Sigmoid colon (tissue), 6 donors: ENCODE measurements at regions not wholly inside any gene's neighbourhood (a gene's known extent, or its start where the extent isn't known, plus 50 kb on each side); places are given as distances from the start of the nearest gene placed in this dataset.

Experiments
- DNase-seq: peaks from one replicate; pipeline ENCODE4 v3.0.0-alpha.2; 2019
- H3K27ac ChIP-seq, 4 donors: fragments of 200-600 bp; sonication (generic); one replicate each; pipeline ENCODE4 v1.5.1; 2016 to 2019; ENCODE audit warnings: mild to moderate bottlenecking in 1 of 4
- H3K27me3 ChIP-seq, 3 donors: fragments of 200-600 bp; sonication (generic); one replicate each; pipeline ENCODE4 v1.5.1; 2019; ENCODE audit warnings: mild to moderate bottlenecking in 1 of 3
- H3K36me3 ChIP-seq, 4 donors: fragments of 200-600 bp; sonication (generic); one replicate each; pipeline ENCODE4 v1.5.1; 2016 to 2019
- H3K4me1 ChIP-seq, 4 donors: fragments of 200-600 bp; sonication (generic); one replicate each; pipeline ENCODE4 v1.5.1; 2017 to 2019
- H3K4me3 ChIP-seq, 4 donors: fragments of 200-600 bp; sonication (generic); one replicate each; pipeline ENCODE4 v1.5.1; 2017 to 2019; ENCODE audit warnings: mild to moderate bottlenecking in 2 of 4, moderate library complexity in 1 of 4
- H3K9me3 ChIP-seq, 4 donors: fragments of 200-600 bp in 3 of 4; sonication (generic) in 3 of 4; one replicate each; pipeline versions ENCODE4 v1.5.1 to v1.6.1; 2013 to 2019
- EP300 ChIP-seq, 4 donors: sonication (generic); formaldehyde crosslinking; IDR thresholded peaks; one replicate each; pipeline ENCODE4 v1.6.1; 2017; ENCODE audit warnings: antibody characterized with exemption in 4 of 4
- POLR2A ChIP-seq, 2 donors: fragments of 450-650 bp; IDR thresholded peaks; one replicate each; pipeline ENCODE4 v1.6.1; 2016; ENCODE audit warnings: antibody characterized with exemption in 2 of 2, mild to moderate bottlenecking in 2 of 2, moderate library complexity in 2 of 2
- POLR2AphosphoS5 ChIP-seq, 4 donors: sonication (generic); formaldehyde crosslinking; IDR thresholded peaks; one replicate each; pipeline ENCODE4 v1.6.1; 2017; ENCODE audit warnings: antibody characterized with exemption in 4 of 4
- WGBS, 2 donors: extraction: QIAGEN DNeasy Blood & Tissue Kit; methylation state at CpG; one replicate each; pipeline ENCODE4 v1.1.7; 2013; 5-methylcytosine and 5-hydroxymethylcytosine counted together
- intact Hi-C: fragments of 100-400 bp; cut with DNase I; formaldehyde crosslinking; loops from one replicate; pipeline ENCODE4 v1.15.1; 2023
- TF ChIP-seq, protein P1 (sequence below), 4 experiments: fragments of 450-650 bp in 3 of 4; fragments of 200-600 bp in 1 of 4; IDR thresholded peaks; one replicate each; pipeline ENCODE4 v1.5.1; 2016 to 2019; ENCODE audit warnings: antibody characterized with exemption in 4 of 4, mild to moderate bottlenecking in 3 of 4, moderate library complexity in 2 of 4
- donor health status: healthy with polysubstance abuse.
- donor health status: healthy.

DNA sequence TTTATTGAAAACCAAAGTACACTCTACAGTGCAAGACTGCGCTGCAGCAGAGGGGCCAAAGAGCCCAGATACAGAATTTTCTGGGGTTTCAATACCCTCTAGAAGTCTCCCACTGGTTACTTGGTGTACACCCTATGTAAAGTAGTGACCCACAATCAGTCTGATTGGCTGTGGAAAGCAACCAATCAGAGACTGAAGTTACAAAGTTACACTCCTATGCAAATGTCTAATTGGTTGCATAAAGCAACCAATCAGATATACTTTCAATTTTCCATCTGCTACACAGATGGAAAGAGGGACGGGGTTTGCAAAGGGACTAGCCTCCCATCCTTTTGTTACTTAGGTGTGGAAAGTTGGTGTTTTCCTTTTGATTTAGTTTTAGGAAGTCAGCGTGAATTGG lies 198.9 kb upstream of the SH3BP4 start:
- Histone ChIP-seq H3K9me3 (peaks cover 0 to 3% (median 0%) of the 10 kb centered on the region in 4 donors), H3K4me1 (no peaks in the 10 kb centered on the region), H3K27me3 (no peaks in the 10 kb centered on the region), H3K36me3 (no peaks in the 10 kb centered on the region), H3K4me3 (no peak overlapping the region), H3K27ac (no peak overlapping the region)
- WGBS, 2 donors = 94 to 97% methylated on average over 3 of the region's 3 CpGs
- TF ChIP-seq EP300 (IDR thresholded peaks at IDR 0.05) (no peak), POLR2A (IDR thresholded peaks at IDR 0.05) (no peak), POLR2AphosphoS5 (IDR thresholded peaks at IDR 0.05) (no peak)
- TF ChIP-seq, protein P1, sequence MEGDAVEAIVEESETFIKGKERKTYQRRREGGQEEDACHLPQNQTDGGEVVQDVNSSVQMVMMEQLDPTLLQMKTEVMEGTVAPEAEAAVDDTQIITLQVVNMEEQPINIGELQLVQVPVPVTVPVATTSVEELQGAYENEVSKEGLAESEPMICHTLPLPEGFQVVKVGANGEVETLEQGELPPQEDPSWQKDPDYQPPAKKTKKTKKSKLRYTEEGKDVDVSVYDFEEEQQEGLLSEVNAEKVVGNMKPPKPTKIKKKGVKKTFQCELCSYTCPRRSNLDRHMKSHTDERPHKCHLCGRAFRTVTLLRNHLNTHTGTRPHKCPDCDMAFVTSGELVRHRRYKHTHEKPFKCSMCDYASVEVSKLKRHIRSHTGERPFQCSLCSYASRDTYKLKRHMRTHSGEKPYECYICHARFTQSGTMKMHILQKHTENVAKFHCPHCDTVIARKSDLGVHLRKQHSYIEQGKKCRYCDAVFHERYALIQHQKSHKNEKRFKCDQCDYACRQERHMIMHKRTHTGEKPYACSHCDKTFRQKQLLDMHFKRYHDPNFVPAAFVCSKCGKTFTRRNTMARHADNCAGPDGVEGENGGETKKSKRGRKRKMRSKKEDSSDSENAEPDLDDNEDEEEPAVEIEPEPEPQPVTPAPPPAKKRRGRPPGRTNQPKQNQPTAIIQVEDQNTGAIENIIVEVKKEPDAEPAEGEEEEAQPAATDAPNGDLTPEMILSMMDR (IDR thresholded peaks at IDR 0.05) = no peak
- no peak for DNase-seq
- intact Hi-C loops = no loop called here

DNA sequence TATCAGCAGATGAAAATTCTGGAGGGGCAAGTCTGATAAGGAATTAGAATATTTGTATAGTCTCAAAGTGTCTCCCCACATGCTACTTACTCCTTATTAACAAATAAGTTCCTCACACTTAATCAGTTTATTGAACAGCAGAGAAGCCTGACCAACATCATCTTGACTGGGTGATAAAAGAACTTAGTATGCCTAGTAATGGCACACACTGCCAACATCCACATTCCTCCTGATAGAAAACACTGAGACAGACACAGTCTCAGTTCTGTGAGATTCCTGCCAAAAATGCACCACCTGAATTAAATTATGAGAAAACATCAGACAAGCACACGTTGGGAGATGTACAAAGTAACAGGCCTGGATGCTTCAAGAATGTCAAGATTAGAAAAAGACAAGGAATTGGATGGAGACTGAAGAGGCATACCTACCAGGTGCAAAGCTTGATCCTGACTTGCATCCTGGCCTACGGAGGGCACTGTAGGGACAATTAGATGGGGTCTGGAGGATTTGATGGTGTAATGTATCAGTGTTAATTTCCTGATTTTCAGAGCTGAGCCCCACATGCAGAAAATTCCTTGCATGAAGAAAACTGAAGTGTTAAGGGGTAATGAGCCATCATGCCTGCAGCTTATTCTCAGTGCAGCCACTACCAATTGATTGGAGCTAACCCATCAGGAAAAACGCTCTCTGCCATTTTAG lies 200.4 kb upstream of the SH3BP4 start:
- no peak for DNase-seq
- H3K4me3 ChIP-seq = no peak overlapping the region
- H3K36me3 ChIP-seq = no peaks in the 10 kb centered on the region
- H3K27me3 ChIP-seq = no peaks in the 10 kb centered on the region
- TF ChIP-seq POLR2A (IDR thresholded peaks at IDR 0.05) = no peak
- TF ChIP-seq, protein P1 (IDR thresholded peaks at IDR 0.05) = no peak
- no peak for TF ChIP-seq POLR2AphosphoS5 (IDR thresholded peaks at IDR 0.05)
- no peak for TF ChIP-seq EP300 (IDR thresholded peaks at IDR 0.05)
- 79 to 82% methylated on average over 3 of the region's 3 CpGs for WGBS, 2 donors
- H3K27ac ChIP-seq = no peak overlapping the region
- peaks cover 0 to 3% (median 0%) of the 10 kb centered on the region in 4 donors for H3K9me3 ChIP-seq
- intact Hi-C loops = no loop called here
- no peaks in the 10 kb centered on the region for H3K4me1 ChIP-seq

DNA sequence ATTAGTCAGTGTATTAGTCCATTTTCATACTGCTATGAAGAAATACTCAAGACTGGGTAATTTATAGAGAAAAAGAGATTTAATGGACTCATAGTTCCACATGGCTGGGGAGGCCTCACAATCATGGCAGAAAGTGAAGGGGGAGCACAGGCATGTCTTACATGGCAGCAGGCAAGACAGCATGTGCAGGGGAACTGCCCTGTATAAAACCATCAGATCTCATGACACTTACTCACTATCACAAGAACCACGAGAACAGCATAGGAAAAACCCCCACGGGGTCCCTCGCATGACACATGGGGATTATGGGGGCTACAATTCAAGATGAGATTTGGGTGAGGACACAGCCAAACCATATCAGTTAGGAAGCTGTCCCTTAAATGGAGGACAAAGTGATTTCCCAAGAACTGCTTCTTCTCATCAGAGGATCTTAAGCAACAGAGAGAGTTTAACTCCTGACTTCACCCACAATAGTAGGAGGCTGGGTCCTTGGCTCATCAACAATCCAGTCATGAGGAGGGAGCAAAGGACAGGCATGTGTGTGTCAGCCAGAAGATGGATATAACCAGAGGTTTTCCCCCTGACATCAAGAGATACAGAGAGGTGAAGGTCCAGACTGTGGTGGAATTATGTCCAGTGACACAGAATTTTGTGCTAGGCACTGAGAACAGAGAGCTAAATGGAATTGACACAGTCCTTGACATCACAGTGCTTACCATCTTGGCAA lies 203.8 kb upstream of the SH3BP4 start:
- intact Hi-C loops = no loop called here
- Histone ChIP-seq H3K27ac (no peak overlapping the region), H3K4me1 (no peaks in the 10 kb centered on the region), H3K36me3 (no peaks in the 10 kb centered on the region), H3K4me3 (no peak overlapping the region), H3K9me3 (peaks cover 0 to 3% (median 0%) of the 10 kb centered on the region in 4 donors), H3K27me3 (no peaks in the 10 kb centered on the region)
- no peak for DNase-seq
- TF ChIP-seq POLR2AphosphoS5 (IDR thresholded peaks at IDR 0.05) = no peak
- no peak for TF ChIP-seq POLR2A (IDR thresholded peaks at IDR 0.05)
- TF ChIP-seq EP300 (IDR thresholded peaks at IDR 0.05) = no peak
- TF ChIP-seq, protein P1 (IDR thresholded peaks at IDR 0.05) = no peak
- 79 to 87% methylated on average over 3 of the region's 3 CpGs for WGBS, 2 donors

DNA sequence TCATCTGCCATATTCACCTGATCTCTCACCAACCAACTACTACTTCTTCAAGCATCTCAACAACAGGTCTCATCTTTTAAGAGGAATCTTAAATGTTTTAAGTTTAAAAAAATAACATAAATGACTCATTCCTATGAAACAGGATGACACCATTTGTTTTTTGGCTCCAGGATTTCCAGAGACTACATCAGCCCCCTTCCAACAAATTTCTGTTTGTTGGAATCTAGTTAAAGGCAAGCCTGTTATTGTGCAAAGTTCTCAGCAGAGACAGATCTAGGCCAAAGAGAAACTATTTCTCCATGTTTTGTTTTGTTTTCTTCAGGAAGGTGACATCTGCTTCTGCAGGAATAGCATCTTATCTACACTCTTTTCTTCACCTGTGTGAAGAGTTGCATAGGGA lies 204.8 kb upstream of the SH3BP4 start:
- intact Hi-C loops = no loop called here
- H3K36me3 ChIP-seq = no peaks in the 10 kb centered on the region
- TF ChIP-seq POLR2AphosphoS5 (IDR thresholded peaks at IDR 0.05) = peak in 1 of 4 donors; percentile 9
- TF ChIP-seq EP300 (IDR thresholded peaks at IDR 0.05) = no peak
- TF ChIP-seq, protein P1 (IDR thresholded peaks at IDR 0.05) = no peak
- TF ChIP-seq POLR2A (IDR thresholded peaks at IDR 0.05) = no peak
- no peak overlapping the region for H3K4me3 ChIP-seq
- no peak for DNase-seq
- peaks cover 0 to 3% (median 0%) of the 10 kb centered on the region in 4 donors for H3K9me3 ChIP-seq
- no peaks in the 10 kb centered on the region for H3K4me1 ChIP-seq
- no peaks in the 10 kb centered on the region for H3K27me3 ChIP-seq
- H3K27ac ChIP-seq = no peak overlapping the region
